NCI-H2171 (cell line): ENCODE measurements at regions not wholly inside any gene's neighbourhood (a gene's known extent, or its start where the extent isn't known, plus 50 kb on each side); places are given as distances from the start of the nearest gene placed in this dataset.
"Not testable (repeated sequence)": the region's sequence is repeated elsewhere in the genome, so short reads cannot be mapped to it uniquely, and the experiment has no call there.

Experiments used
- DNase-seq: peaks from one replicate; lab custom pipeline; 2025; lab: John Stamatoyannopoulos, UW

DNA sequence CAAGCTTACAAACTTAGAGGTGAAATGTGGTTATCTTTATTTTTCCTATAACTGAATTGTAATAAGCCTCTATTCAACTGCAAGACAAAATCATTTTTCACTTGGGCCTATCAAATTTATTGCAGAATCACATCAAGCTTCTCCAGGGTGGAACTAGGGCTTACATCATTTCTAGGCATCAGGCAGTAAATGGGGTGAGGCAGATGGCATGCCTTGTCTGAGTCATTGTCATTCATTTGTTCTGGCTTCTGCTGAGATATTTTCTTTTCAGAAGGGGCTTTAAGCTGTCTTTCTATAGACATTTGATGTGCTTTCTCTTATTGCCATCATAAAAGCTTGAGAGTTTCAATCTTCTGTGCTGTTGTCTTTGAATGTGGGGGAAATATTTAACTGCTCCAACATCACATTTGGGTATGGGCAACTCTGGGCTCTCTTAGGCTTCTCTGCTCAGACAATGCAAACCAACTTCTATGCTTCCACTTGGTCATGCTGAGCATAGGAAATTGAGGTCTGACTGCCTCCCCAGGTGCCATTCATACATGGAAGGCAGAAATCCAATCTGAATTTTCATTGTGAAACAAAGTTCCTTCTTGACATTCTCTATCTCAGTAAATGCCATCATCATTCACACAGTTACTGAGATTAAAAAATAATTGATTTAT is 225.8 kb upstream of the GIMD1 start:
- DNase-seq, result no peak

- DNase-seq, result no peak
Observed at GRCh38 chr4:106588891-106589290, 220.3 kb upstream of the GIMD1 start.

- DNase-seq, result no peak
Observed at GRCh38 chr4:106587558-106587957, 219.0 kb upstream of the GIMD1 start.

DNA sequence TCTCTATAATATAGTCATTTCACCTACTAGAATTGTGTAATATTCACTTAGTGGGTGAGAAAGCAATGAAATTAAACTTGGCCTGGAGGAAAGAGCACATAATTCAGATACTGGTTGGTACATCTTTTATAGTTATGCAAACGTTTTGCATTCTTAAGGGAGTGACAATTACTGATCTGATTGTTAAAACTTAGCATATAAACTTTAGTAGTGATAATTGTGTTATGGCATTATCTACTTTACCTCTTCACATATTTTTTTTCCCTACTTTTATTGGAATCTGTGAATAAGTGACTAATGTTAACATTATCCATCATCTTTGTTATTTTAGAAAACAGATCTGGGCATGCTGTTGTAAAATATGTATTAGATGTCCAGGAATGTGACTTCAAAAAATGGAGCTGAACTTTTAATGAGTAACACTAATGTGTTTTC is 217.4 kb upstream of the GIMD1 start:
- no peak for DNase-seq

- DNase-seq, result no peak
Observed at GRCh38 chr4:106584337-106584989, 215.9 kb upstream of the GIMD1 start.

DNA sequence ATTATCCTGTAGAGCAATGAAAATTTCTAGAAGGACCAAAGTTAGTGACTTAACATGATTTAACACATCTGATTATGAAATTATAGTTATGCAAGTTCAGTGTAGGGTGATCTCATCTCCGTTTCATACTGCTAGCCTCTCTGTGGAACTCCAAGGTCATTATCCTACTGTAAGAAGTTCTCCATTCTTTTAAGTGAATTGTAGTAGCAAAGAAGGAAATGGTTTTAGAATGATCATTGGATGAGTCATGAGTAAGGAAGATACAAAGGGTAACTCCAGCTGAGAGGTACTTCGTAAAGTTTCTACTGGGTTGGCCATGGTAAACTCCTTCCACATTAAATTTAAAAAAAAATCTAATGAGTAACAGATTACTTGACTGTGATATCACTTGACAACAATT is 215.0 kb upstream of the GIMD1 start:
- DNase-seq, result no peak

- no peak for DNase-seq
Observed at GRCh38 chr4:106583108-106583507, 214.5 kb upstream of the GIMD1 start.

DNA sequence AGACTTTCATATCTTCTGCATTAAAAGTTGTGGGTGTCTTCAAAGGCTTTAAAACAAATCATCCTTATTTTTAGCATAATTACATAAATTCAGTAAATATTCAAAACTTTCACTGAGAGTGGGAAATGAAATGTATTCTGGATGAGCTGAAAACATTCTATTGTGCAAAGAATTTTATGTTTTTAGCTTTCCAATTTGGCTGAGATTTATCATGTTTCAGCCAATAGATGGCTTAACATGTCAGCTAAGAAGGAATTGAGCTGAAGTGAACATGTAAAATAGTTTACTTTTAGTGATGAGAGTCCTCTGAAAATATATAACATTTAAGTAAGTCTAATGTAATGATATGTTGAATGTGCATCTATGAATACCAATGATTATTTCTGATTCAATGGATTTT is 213.5 kb upstream of the GIMD1 start:
- DNase-seq, result no peak

DNA sequence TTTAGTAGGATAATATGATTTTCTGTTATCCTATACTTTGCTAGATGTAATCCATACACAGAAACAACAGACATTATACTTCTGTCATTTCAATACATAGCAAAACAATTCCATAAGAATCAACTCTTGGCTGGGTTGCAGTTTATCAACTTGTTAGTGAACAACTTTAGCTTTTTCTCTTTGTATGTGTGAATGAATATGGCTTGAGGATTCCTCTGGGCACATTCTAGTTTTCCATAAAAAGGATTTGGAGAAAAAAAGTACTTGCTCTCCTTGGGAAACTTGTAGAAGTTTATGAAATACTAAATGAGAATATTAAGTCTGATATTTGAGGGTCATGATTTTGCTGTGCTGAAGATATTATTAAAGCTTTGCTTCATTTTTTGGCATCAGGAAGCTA is 210.7 kb upstream of the GIMD1 start:
- DNase-seq, result no peak

DNA sequence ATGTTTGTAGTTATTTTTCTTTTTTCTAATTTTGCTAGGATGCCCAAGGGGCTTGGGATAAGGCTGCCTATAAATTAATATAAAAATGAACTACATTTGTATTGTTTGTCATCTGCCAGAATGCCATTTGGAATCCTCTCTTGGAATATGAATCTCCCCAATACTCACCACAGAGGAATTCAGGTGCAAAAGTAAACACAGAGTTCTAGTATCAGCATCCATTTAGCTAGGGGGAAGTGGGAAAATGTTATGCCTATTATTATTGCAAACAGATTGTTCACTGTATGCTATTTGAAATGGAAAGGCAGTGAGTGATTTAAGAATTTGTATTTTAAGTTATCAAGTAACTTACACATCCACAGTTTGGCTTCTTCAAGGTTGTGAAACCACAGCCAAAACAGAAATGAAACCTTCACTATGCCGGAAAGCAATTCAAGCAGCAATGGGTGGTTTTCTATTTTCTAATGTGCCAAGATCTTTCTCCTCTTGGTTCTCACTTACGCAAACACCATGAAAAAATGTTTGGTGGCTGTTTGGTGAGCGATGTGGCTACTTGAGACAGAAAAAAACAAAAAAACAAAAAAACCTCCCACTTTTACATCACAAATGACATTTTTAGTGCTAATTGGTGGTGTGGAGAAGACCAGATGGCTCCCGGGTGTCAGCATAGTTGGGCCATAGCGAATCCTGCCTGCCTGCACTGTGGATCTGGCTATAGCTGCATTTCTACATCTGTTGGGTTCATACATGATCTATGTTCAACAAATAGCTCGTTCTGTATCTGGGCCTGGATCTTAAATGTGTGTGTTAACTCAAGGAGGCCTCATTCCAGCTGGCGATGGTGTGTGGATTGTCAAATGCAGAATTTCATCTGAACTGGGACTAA is 200.8 kb upstream of the GIMD1 start:
- DNase-seq, result no peak

GRCh38 chr4:106565727-106566126 is 197.1 kb upstream of the GIMD1 start:
- DNase-seq, result no peak

DNA sequence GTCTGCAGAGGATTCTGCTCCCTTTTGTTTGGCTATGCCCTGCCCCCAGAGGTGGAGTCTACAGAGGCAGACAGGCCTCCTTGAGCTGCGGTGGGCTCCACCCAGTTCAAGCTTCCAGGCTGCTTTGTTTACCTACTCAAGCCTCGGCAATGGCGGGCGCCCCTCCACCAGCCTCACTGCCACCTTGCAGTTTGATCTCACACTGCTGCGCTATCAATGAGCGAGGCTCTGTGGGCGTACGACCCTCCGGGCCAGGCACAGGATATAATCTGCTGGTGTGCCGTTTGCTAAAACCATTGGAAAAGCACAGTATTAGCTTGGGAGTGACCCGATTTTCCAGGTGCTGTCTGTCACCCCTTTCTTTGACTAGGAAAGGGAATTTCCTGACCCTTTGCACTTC is 195.1 kb upstream of the GIMD1 start:
- not testable (repeated sequence) for DNase-seq

DNA sequence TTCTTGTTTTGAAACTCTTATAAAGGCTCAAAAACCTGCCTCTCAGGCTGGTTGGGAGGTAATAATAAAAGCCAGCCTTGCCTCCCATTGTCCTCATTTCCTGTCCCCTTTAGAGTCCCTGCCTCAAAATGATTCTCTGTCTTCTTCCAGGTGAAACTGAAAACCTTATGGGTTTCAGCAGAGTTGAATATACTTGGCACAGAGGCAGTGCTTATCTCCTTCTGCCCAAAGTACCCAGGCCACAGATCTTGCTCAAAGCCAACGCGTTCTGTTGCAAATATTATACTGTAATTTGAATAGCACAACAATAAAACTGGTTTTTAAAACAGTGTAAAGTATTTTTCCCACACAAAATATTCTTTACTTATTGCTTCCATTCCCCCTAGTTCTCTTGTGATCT is 183.1 kb upstream of the GIMD1 start:
- DNase-seq, result no peak

GRCh38 chr4:106548446-106549044 is 180.0 kb upstream of the GIMD1 start:
- no peak for DNase-seq

GRCh38 chr4:106546370-106546769 is 177.8 kb upstream of the GIMD1 start:
- no peak for DNase-seq

GRCh38 chr4:106542609-106543008 is 174.0 kb upstream of the GIMD1 start:
- DNase-seq, result not testable (repeated sequence)

DNA sequence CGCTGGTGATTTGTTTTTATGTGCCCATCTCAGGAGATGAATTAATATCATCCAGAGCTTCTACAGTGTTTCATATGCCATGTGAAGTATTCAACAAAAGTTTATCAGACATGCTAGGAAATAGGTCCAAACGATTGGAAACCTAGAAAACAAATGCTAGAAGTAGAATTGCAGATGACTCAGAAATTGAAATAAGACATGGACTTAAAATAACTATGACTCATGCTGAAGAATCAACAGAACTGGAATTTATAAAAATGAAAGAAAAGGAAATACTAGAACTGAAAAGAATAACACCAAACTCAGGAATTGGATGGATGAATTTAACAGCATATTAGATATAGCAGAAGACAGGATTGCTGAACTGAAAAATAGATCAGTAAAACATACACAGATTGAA is 172.7 kb upstream of the GIMD1 start:
- no peak for DNase-seq

GRCh38 chr4:106530821-106531220 is 162.2 kb upstream of the GIMD1 start:
- no peak for DNase-seq

DNA sequence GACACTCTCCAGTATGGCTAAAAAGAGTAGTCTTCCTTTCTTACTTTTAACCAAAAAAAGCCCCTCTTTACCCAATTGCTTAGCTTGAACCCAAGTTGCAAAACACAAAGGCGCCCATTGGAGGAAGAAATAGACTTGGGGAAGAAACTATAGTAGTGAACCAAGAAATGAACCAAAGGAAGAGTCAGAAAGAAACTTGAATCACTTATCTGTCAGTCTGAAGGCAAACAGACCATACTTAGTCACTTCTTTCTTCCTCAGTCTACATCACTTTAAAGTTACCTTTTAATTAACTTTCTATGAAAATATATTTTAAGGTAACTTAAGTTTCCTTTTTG is 161.4 kb upstream of the GIMD1 start:
- no peak for DNase-seq

GRCh38 chr4:106529348-106530023 is 160.9 kb upstream of the GIMD1 start:
- DNase-seq, result no peak

DNA sequence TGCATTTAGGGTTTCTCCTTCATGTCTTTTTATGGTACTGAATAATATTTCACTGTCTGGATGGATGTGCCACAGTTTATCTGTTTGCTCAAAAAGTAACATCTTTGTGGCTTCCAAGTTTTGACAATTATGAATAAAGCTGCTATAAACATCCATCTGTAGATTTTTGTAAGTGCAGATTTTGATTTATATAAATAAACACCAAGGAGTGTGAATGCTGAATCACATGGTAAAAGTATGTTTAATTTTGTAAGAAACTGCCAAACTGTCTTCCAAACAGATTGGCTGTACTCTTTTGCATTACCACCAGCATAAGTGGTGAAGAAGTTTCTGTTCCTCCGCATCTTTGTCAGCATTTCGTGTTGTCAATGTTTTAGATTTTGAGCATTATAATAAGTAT is 158.7 kb upstream of the GIMD1 start:
- no peak for DNase-seq

DNA sequence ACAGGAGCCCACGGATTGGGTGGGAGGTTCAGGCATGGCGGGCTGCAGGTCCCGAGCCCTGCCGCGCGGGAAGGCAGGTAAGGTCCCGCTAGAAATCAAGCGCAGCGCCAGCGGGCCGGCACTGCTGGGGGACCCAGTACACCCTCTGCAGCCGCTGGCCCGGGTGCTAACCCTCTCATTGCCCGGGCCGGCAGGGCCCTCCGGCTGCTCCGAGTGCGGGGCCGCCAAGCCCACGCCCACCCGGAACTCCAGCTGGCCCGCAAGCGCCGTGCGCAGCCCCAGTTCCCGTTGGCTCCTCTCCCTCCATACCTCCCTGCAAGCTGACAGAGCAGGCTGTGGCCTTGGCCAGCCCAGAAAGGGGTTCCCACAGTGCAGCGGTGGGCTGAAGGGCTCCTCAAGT is 156.8 kb upstream of the GIMD1 start:
- DNase-seq, result not testable (repeated sequence)
